ENCODE measurements at regions not wholly inside any gene's neighbourhood (a gene's known extent, or its start where the extent isn't known, plus 50 kb on each side); places are given as distances from the start of the nearest gene placed in this dataset.
A peak's percentile ranks its signal among the peaks of the same experiment; 100 is the strongest.

GRCh38 chr2:120677696-120678247, 57.9 kb upstream of the GLI2 start:
- DNase-seq, result no peak
- peaks cover 3% of the 10 kb centered on the region for H3K27me3 ChIP-seq
- H3K9me3 ChIP-seq (replicated peaks in 1 of 3), result no peaks in the 10 kb centered on the region
- TF ChIP-seq CTCF (IDR thresholded peaks at IDR 0.05) (no peak), POLR2A (IDR thresholded peaks at IDR 0.05) (no peak)
- H3K4me1 ChIP-seq (replicated peaks in 1 of 2), result no peaks in the 10 kb centered on the region
- intact Hi-C loops (cut with DNase I), result loop anchor here (5.0 to 10.0 kb wide), 3 partner anchors 125 to 330 kb away; partner anchors contain the start of gene INHBB (in 1 of the 2)
- H3K4me3 ChIP-seq, result no peak overlapping the region
- H3K27ac ChIP-seq, result peak overlapping the region in 1 of 5 donors; percentile 13
- 60 to 75% (median 65%) methylated on average over 4 of the region's 4 CpGs for WGBS, 4 donors
- no peaks in the 10 kb centered on the region for H3K36me3 ChIP-seq (replicated peaks in 1 of 2)

- Histone ChIP-seq H3K4me1 (replicated peaks in 1 of 2) (no peaks in the 10 kb centered on the region), H3K27me3 (peaks cover 3% of the 10 kb centered on the region), H3K27ac (peak overlapping the region in 1 of 5 donors; percentile 52), H3K36me3 (replicated peaks in 1 of 2) (no peaks in the 10 kb centered on the region), H3K4me3 (no peak overlapping the region), H3K9me3 (replicated peaks in 1 of 3) (no peaks in the 10 kb centered on the region)
- WGBS, 4 donors, result 61 to 75% (median 68%) methylated on average over 6 to 7 of the region's 7 CpGs
- intact Hi-C loops (cut with DNase I), result loop anchor here (5.0 to 10.0 kb wide), 3 partner anchors 126 to 331 kb away; partner anchors contain the start of gene INHBB (in 1 of the 2)
- no peak for DNase-seq
- TF ChIP-seq POLR2A (IDR thresholded peaks at IDR 0.05), result no peak
- no peak for TF ChIP-seq CTCF (IDR thresholded peaks at IDR 0.05)
Observed at GRCh38 chr2:120678251-120678650, 57.4 kb upstream of the GLI2 start.

GRCh38 chr2:120678926-120679325, 56.7 kb upstream of the GLI2 start:
- H3K36me3 ChIP-seq (replicated peaks in 1 of 2), result no peaks in the 10 kb centered on the region
- intact Hi-C loops (cut with DNase I), result loop anchor here (5.0 to 10.0 kb wide), 3 partner anchors 127 to 332 kb away; partner anchors contain the start of gene INHBB (in 1 of the 2)
- 59 to 72% (median 64%) methylated on average over 7 of the region's 7 CpGs for WGBS, 4 donors
- no peak overlapping the region for H3K4me3 ChIP-seq
- TF ChIP-seq POLR2A (IDR thresholded peaks at IDR 0.05), result no peak
- TF ChIP-seq CTCF (IDR thresholded peaks at IDR 0.05), result no peak
- peaks cover 3% of the 10 kb centered on the region for H3K27me3 ChIP-seq
- DNase-seq, result no peak
- no peaks in the 10 kb centered on the region for H3K4me1 ChIP-seq (replicated peaks in 1 of 2)
- no peaks in the 10 kb centered on the region for H3K9me3 ChIP-seq (replicated peaks in 1 of 3)
- peak overlapping the region in 1 of 5 donors; percentile 49 for H3K27ac ChIP-seq

- no peaks in the 10 kb centered on the region for H3K4me1 ChIP-seq (replicated peaks in 1 of 2)
- TF ChIP-seq CTCF (IDR thresholded peaks at IDR 0.05), result no peak
- TF ChIP-seq POLR2A (IDR thresholded peaks at IDR 0.05), result no peak
- WGBS, 4 donors, result 84 to 93% (median 91%) methylated on average over 6 to 9 of the region's 9 CpGs
- no peaks in the 10 kb centered on the region for H3K9me3 ChIP-seq (replicated peaks in 1 of 3)
- H3K4me3 ChIP-seq, result no peak overlapping the region
- H3K36me3 ChIP-seq (replicated peaks in 1 of 2), result no peaks in the 10 kb centered on the region
- H3K27ac ChIP-seq, result no peak overlapping the region
- peaks cover 3% of the 10 kb centered on the region for H3K27me3 ChIP-seq
- no peak for DNase-seq
- intact Hi-C loops (cut with DNase I), result loop anchor here (5.0 to 10.0 kb wide), 3 partner anchors 127 to 332 kb away; partner anchors contain the start of gene INHBB (in 1 of the 2)
Observed at GRCh38 chr2:120679526-120679925, 56.1 kb upstream of the GLI2 start.
